ENCODE measurements at regions not wholly inside any gene's neighbourhood (a gene's known extent, or its start where the extent isn't known, plus 50 kb on each side); places are given as distances from the start of the nearest gene placed in this dataset.
"Not testable (repeated sequence)": the region's sequence is repeated elsewhere in the genome, so short reads cannot be mapped to it uniquely, and the experiment has no call there.

GRCh38 chr1:194076646-194077045 lies 890.2 kb upstream of the B3GALT2 start:
- DNase-seq, result no peak

GRCh38 chr1:194073833-194074232 lies 887.4 kb upstream of the B3GALT2 start:
- no peak for DNase-seq

- DNase-seq, result no peak
Observed at GRCh38 chr1:194071205-194071604, 884.8 kb upstream of the B3GALT2 start.

- DNase-seq, result no peak
Observed at GRCh38 chr1:194069831-194070218, 883.4 kb upstream of the B3GALT2 start.

GRCh38 chr1:194069168-194069830 lies 882.9 kb upstream of the B3GALT2 start:
- DNase-seq, result no peak

GRCh38 chr1:194068446-194069167 lies 882.2 kb upstream of the B3GALT2 start:
- DNase-seq, result no peak

GRCh38 chr1:194067772-194068171 lies 881.4 kb upstream of the B3GALT2 start:
- DNase-seq, result no peak

- DNase-seq, result no peak
Observed at GRCh38 chr1:194062962-194063361, 876.5 kb upstream of the B3GALT2 start.

- DNase-seq, result no peak
Observed at GRCh38 chr1:194062526-194062925, 876.1 kb upstream of the B3GALT2 start.

GRCh38 chr1:194060481-194060880 lies 874.1 kb upstream of the B3GALT2 start:
- DNase-seq, result no peak

GRCh38 chr1:194058268-194058667 lies 871.9 kb upstream of the B3GALT2 start:
- not testable (repeated sequence) for DNase-seq

- no peak for DNase-seq
Observed at GRCh38 chr1:194056169-194056568, 869.8 kb upstream of the B3GALT2 start.

GRCh38 chr1:194055536-194055935 lies 869.1 kb upstream of the B3GALT2 start:
- DNase-seq, result no peak

GRCh38 chr1:194052514-194053338 lies 866.3 kb upstream of the B3GALT2 start:
- DNase-seq, result no peak

- DNase-seq, result no peak
Observed at GRCh38 chr1:194047921-194048320, 861.5 kb upstream of the B3GALT2 start.

- no peak for DNase-seq
Observed at GRCh38 chr1:194047206-194047605, 860.8 kb upstream of the B3GALT2 start.

GRCh38 chr1:194045416-194045815 lies 859.0 kb upstream of the B3GALT2 start:
- no peak for DNase-seq

- no peak for DNase-seq
Observed at GRCh38 chr1:194044892-194045291, 858.5 kb upstream of the B3GALT2 start.

- no peak for DNase-seq
Observed at GRCh38 chr1:194043984-194044755, 857.8 kb upstream of the B3GALT2 start.

- DNase-seq, result no peak
Observed at GRCh38 chr1:194042736-194043135, 856.3 kb upstream of the B3GALT2 start.

- DNase-seq, result no peak
Observed at GRCh38 chr1:194040496-194040895, 854.1 kb upstream of the B3GALT2 start.

GRCh38 chr1:194039578-194039977 lies 853.2 kb upstream of the B3GALT2 start:
- DNase-seq, result no peak

- no peak for DNase-seq
Observed at GRCh38 chr1:194033646-194034045, 847.2 kb upstream of the B3GALT2 start.

All from activated effector memory CD4-positive, alpha-beta T cell treated with Interleukin-2 at 50 U/mL for 16 hours (primary cell).